Limb (tissue), 2 donors: ENCODE measurements at regions not wholly inside any gene's neighbourhood (a gene's known extent, or its start where the extent isn't known, plus 50 kb on each side); places are given as distances from the start of the nearest gene placed in this dataset.
"Not testable (repeated sequence)": the region's sequence is repeated elsewhere in the genome, so short reads cannot be mapped to it uniquely, and the experiment has no call there.

Source experiments
- DNase-seq, 2 donors: peaks; one replicate each; pipeline ENCODE4 v3.0.0-alpha.2; 2016; ENCODE audit errors: extremely low spot score in 2 of 2

DNA sequence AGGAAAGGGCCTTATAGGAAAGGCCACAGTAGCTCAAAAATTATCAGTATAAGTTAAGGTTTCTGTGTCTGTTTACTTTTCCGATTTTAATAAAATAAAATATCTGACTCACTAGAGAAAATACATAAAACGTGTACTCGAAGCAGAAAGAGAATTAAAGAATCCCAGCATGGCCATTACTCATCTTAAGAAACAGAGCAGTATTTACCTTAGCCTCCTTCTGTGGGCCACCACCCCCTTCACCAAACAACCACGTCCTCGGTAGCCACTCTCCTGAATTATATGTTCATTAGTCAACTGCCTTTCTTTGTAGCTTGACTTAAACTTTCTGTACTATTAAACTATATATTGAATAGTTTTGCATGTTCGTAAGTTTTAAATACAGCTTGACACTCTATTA is 72.2 kb upstream of the SPTLC3 start:
- no peak for DNase-seq

DNA sequence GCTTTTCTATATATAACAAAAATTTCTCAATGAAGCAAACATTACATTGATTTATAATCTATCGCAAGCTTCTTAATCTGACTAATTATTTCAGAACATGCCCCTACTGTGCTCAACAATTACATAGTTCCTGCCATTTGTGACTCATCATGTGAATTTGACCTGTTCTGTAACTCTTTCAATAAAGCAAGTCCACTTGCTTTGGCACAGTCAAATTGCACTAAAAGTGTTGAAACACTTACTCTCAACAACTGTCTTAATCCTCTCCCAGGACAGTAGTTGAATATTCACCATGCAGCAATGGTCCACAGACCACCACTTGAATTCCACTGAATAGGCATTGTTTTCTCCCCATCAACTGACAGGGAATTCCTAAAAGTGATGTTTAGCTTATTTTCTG is 67.7 kb upstream of the SPTLC3 start:
- DNase-seq = no peak

DNA sequence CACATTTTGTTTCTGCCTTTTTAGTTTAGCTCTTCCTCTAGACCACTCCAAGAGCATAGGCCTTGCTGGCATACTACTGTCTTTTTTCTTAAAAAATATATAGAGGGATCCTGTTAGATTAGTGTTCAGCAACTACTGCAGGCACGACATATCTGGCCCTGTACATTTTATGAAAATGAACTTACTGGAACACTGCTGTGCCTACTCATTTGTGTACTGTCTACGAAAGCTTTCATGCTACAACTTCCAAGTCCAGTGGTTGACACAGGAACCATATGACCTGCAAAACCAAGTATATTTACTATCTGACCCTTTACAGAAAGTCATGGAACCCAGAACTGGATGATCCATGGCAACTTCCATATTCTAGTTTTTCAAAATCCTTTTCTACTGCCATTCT is 66.6 kb upstream of the SPTLC3 start:
- no peak for DNase-seq

DNA sequence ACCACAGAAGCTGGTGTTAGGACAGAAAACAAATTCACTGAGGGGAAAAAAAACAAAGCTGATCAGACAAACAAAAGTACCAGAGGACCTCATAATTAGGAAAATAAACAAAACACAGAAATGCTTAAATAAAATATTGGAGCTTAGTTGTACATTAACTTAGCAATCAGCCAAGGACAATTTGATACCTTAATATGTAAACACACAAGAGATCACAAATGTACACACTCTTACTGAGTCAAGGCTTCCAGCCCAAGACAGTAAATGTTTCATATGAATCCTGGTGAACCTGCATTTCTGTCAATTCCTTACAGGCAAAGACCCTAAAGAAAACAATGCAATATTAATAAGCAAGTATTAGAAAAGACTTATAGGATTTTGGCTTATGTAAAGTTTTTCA is 62.0 kb upstream of the SPTLC3 start:
- no peak for DNase-seq

DNA sequence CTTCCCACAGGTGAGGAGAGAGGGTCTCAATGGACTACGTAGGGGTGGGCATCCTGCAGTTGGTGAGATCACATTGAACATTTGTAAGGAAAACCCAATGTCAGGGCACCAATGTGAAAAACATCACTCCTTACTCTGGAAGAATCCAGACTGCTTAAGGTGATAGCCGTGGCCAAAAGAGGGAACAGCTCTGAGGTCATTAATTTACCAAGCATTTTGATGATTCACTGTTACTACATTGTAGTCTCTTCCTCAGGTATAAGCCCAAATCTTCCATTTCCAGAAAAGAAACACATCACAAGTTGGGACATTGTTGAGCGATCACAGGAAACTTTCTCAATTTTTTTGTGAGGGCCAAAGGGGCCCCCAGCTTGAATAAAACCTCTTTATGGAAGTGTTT is 61.1 kb upstream of the SPTLC3 start:
- DNase-seq = no peak

DNA sequence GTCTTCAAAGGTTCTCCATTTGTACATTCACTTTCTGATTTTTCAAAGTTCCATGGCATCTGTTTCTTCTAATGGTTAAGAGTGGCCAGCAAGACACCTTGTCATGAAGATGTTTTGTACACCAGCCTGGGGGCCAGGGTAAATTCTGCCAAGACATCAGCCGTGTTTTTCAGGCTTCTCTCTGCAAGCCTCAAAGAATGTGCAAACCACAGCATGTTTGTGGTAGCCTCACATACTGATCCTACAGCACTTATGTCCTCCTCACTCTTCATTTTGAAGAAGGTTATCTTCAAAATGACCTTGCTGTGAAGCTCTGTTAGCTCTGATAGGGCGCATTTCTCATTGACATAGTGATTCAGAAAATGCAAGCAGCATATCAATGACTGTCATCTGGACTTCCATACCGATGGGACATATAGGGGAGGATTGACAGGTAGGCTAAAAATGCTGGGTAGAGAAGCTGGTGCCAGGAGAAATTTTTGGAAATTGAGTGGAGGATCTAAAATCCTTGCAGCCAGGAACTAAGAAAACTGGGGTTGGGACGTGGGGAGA is 59.3 kb upstream of the SPTLC3 start:
- no peak for DNase-seq

DNA sequence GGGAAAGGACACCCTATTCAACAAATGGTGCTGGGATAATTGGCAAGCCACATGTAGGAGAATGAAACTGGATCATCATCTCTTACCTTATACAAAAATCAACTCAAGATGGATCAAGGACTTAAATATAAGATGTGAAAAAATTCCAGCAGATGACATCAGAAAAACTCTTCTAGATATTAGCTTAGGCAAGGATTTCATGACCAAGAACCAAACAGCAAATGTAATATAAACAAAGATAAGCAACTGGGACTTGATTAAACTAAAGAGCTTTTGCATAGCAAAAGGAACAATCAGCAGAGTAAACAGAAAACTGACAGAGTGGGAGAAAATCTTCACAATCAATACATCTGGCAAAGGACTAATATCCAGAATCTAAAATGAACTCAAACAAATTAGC is 54.5 kb upstream of the SPTLC3 start:
- not testable (repeated sequence) for DNase-seq

DNA sequence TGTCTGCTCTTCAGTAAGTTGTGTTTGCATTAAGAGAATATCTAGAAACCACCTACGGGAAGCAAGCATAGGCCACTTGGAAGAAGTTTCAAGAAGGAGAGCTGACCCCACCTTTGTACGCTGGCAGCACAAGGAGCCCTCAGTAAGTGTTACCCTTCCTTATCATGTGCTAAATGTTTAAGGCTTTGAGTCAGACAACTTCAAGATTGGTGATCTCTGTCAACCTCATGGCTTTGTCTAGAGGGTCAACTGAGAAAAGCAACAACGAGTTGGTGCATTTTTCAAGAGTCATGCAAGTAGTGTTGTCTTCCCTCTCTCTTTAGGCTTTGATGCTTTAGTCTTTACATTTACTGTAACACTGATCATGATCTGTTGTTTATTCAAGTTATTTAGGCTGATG is 53.2 kb upstream of the SPTLC3 start:
- no peak for DNase-seq

DNA sequence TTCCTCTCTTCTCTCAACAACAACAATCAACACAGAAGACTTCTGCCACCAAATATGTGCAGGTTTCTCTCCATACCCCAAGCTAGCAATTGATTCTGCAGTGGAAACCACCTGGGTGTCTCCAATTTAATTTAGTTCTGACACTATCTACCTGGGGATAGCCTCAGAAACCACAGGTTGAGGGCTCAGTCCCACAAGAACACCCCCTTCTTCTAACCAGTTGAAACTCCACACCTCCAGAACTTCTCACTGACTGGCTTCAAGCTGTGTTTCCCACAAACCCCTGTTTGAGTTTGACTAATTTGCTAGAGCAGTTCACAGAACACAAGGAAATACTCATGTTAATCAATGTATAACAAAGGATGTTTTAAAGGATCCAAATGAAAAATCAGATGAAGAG is 52.5 kb upstream of the SPTLC3 start:
- no peak for DNase-seq

DNA sequence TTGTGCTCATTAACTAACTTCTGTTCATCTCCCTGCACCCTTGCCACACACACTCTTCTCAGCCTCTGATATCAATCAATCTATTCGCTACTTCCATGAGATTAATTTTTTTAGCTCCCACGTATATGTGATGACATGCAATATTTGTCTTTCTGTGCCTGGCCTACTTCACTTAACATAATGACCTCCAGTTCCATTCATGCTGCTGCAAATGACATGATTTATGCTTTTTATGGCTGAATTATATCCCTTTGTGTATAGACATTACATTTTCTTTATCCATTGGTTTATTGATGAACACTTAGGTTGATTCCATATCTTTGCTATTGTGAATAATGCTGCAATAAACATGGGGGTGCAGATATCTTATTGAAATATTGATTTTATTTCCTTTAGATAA is 50.8 kb upstream of the SPTLC3 start:
- no peak for DNase-seq
